ENCODE measurements at regions not wholly inside any gene's neighbourhood (a gene's known extent, or its start where the extent isn't known, plus 50 kb on each side); places are given as distances from the start of the nearest gene placed in this dataset.

- Histone ChIP-seq H3K9me3 (ENCODE audit: insufficient read depth, low read length, severe bottlenecking) (peaks cover 2% of the 10 kb centered on the region), H3K27me3 (ENCODE audit: insufficient read depth, low read length, poor library complexity) (no peaks in the 10 kb centered on the region), H3K4me1 (ENCODE audit: insufficient read depth, low read length) (no peaks in the 10 kb centered on the region), H3K79me2 (ENCODE audit: insufficient read depth, low read length) (no peaks in the 10 kb centered on the region), H3K4me2 (ENCODE audit: insufficient read depth, low read length) (no peak overlapping the region), H3K4me3 (ENCODE audit: low read depth in 1 of 2, low read length in 2 of 2) (no peak overlapping the region), H3K9ac (ENCODE audit: low read depth, low read length) (no peak overlapping the region), H3K36me3 (ENCODE audit: insufficient read depth, low read length) (no peaks in the 10 kb centered on the region), H4K20me1 (ENCODE audit: insufficient read depth, low read length) (no peaks in the 10 kb centered on the region), H3K27ac (ENCODE audit: low read length) (no peak overlapping the region), H2AFZ (ENCODE audit: low read depth, low read length) (no peak overlapping the region)
- no peak for ATAC-seq (ENCODE audit: insufficient read depth, low read depth)
- TF ChIP-seq CTCF (IDR thresholded peaks at IDR 0.05; ENCODE audit: borderline replicate concordance, extremely low read depth, low read length, poor library complexity, severe bottlenecking) (no peak), EZH2 (IDR thresholded peaks at IDR 0.05; ENCODE audit: borderline replicate concordance, low read depth, low read length, severe bottlenecking) (no peak)
- no peak for DNase-seq
Measured at GRCh38 chr6:23213651-23214050, 644.3 kb downstream of the HDGFL1 start.

- DNase-seq = no peak
Measured at GRCh38 chr6:23218751-23219150, 649.4 kb downstream of the HDGFL1 start.

GRCh38 chr6:23222724-23223123, 653.4 kb downstream of the HDGFL1 start:
- H3K27ac ChIP-seq (ENCODE audit: low read length) = no peak overlapping the region
- no peaks in the 10 kb centered on the region for H4K20me1 ChIP-seq (ENCODE audit: insufficient read depth, low read length)
- no peak overlapping the region for H3K4me3 ChIP-seq (ENCODE audit: low read depth in 1 of 2, low read length in 2 of 2)
- H3K79me2 ChIP-seq (ENCODE audit: insufficient read depth, low read length) = no peaks in the 10 kb centered on the region
- no peaks in the 10 kb centered on the region for H3K27me3 ChIP-seq (ENCODE audit: insufficient read depth, low read length, poor library complexity)
- H3K4me1 ChIP-seq (ENCODE audit: insufficient read depth, low read length) = no peaks in the 10 kb centered on the region
- peaks cover 2% of the 10 kb centered on the region for H3K9me3 ChIP-seq (ENCODE audit: insufficient read depth, low read length, severe bottlenecking)
- H2AFZ ChIP-seq (ENCODE audit: low read depth, low read length) = no peak overlapping the region
- no peak overlapping the region for H3K9ac ChIP-seq (ENCODE audit: low read depth, low read length)
- ATAC-seq (ENCODE audit: insufficient read depth, low read depth) (no peak), DNase-seq (no peak)
- no peak overlapping the region for H3K4me2 ChIP-seq (ENCODE audit: insufficient read depth, low read length)
- TF ChIP-seq EZH2 (IDR thresholded peaks at IDR 0.05; ENCODE audit: borderline replicate concordance, low read depth, low read length, severe bottlenecking) (no peak), CTCF (IDR thresholded peaks at IDR 0.05; ENCODE audit: borderline replicate concordance, extremely low read depth, low read length, poor library complexity, severe bottlenecking) (no peak)
- H3K36me3 ChIP-seq (ENCODE audit: insufficient read depth, low read length) = no peaks in the 10 kb centered on the region

More at GRCh38 chr6:23218751-23219150, 649.4 kb downstream of the HDGFL1 start:
- no peaks in the 10 kb centered on the region for H3K79me2 ChIP-seq (ENCODE audit: insufficient read depth, low read length)
- no peak overlapping the region for H2AFZ ChIP-seq (ENCODE audit: low read depth, low read length)
- H3K9ac ChIP-seq (ENCODE audit: low read depth, low read length) = no peak overlapping the region
- no peaks in the 10 kb centered on the region for H3K36me3 ChIP-seq (ENCODE audit: insufficient read depth, low read length)
- no peak overlapping the region for H3K4me2 ChIP-seq (ENCODE audit: insufficient read depth, low read length)
- peaks cover 2% of the 10 kb centered on the region for H3K9me3 ChIP-seq (ENCODE audit: insufficient read depth, low read length, severe bottlenecking)
- H3K27ac ChIP-seq (ENCODE audit: low read length) = no peak overlapping the region
- no peak for ATAC-seq (ENCODE audit: insufficient read depth, low read depth)
- H4K20me1 ChIP-seq (ENCODE audit: insufficient read depth, low read length) = no peaks in the 10 kb centered on the region
- no peaks in the 10 kb centered on the region for H3K27me3 ChIP-seq (ENCODE audit: insufficient read depth, low read length, poor library complexity)
- TF ChIP-seq EZH2 (IDR thresholded peaks at IDR 0.05; ENCODE audit: borderline replicate concordance, low read depth, low read length, severe bottlenecking) (no peak), CTCF (IDR thresholded peaks at IDR 0.05; ENCODE audit: borderline replicate concordance, extremely low read depth, low read length, poor library complexity, severe bottlenecking) (no peak)
- no peaks in the 10 kb centered on the region for H3K4me1 ChIP-seq (ENCODE audit: insufficient read depth, low read length)
- no peak overlapping the region for H3K4me3 ChIP-seq (ENCODE audit: low read depth in 1 of 2, low read length in 2 of 2)

GRCh38 chr6:23224540-23224939, 655.2 kb downstream of the HDGFL1 start:
- H3K27ac ChIP-seq (ENCODE audit: low read length) = no peak overlapping the region
- no peak overlapping the region for H2AFZ ChIP-seq (ENCODE audit: low read depth, low read length)
- TF ChIP-seq CTCF (IDR thresholded peaks at IDR 0.05; ENCODE audit: borderline replicate concordance, extremely low read depth, low read length, poor library complexity, severe bottlenecking) (no peak), EZH2 (IDR thresholded peaks at IDR 0.05; ENCODE audit: borderline replicate concordance, low read depth, low read length, severe bottlenecking) (no peak)
- H3K9me3 ChIP-seq (ENCODE audit: insufficient read depth, low read length, severe bottlenecking) = peaks cover 2% of the 10 kb centered on the region
- no peak overlapping the region for H3K4me3 ChIP-seq (ENCODE audit: low read depth in 1 of 2, low read length in 2 of 2)
- no peaks in the 10 kb centered on the region for H3K79me2 ChIP-seq (ENCODE audit: insufficient read depth, low read length)
- no peaks in the 10 kb centered on the region for H3K4me1 ChIP-seq (ENCODE audit: insufficient read depth, low read length)
- no peaks in the 10 kb centered on the region for H3K36me3 ChIP-seq (ENCODE audit: insufficient read depth, low read length)
- H3K9ac ChIP-seq (ENCODE audit: low read depth, low read length) = no peak overlapping the region
- ATAC-seq (ENCODE audit: insufficient read depth, low read depth) (no peak), DNase-seq (no peak)
- no peaks in the 10 kb centered on the region for H4K20me1 ChIP-seq (ENCODE audit: insufficient read depth, low read length)
- H3K27me3 ChIP-seq (ENCODE audit: insufficient read depth, low read length, poor library complexity) = no peaks in the 10 kb centered on the region
- no peak overlapping the region for H3K4me2 ChIP-seq (ENCODE audit: insufficient read depth, low read length)

Measured in DND-41 (cell line).